Neutrophil (primary cell): ENCODE measurements at regions not wholly inside any gene's neighbourhood (a gene's known extent, or its start where the extent isn't known, plus 50 kb on each side); places are given as distances from the start of the nearest gene placed in this dataset.

Experiments used
- H3K27ac ChIP-seq: fragments of 200-600 bp; sonication (generic); 2 replicates; pipeline ENCODE4 v1.5.1; 2016; ENCODE audit warnings: mild to moderate bottlenecking, moderate library complexity
- H3K27me3 ChIP-seq: fragments of 200-600 bp; sonication (generic); 2 replicates; pipeline ENCODE4 v1.6.0; 2016; ENCODE audit warnings: mild to moderate bottlenecking
- H3K36me3 ChIP-seq: fragments of 200-600 bp; sonication (generic); 2 replicates; pipeline ENCODE4 v1.5.1; 2017
- H3K4me1 ChIP-seq, 2 experiments: fragments of 200-600 bp in 1 of 2; sonication (generic) in 1 of 2; 1 replicate in 1 of 2; 2 replicates in 1 of 2; pipeline versions ENCODE4 v1.5.1 to v1.6.1; 2013 to 2016; ENCODE audit warnings: low read depth in 1 of 2, low read length in 1 of 2, mild to moderate bottlenecking in 1 of 2, moderate library complexity in 1 of 2; ENCODE audit not compliant: control insufficient read depth in 1 of 2, insufficient read depth in 1 of 2
- H3K4me3 ChIP-seq, 2 experiments: fragments of 200-600 bp in 1 of 2; sonication (generic) in 1 of 2; 1 replicate in 1 of 2; 2 replicates in 1 of 2; pipeline ENCODE4 v1.5.1; 2013 to 2016; ENCODE audit warnings: low read depth in 1 of 2, low read length in 1 of 2, mild to moderate bottlenecking in 1 of 2, moderate library complexity in 1 of 2
- H3K9me3 ChIP-seq: fragments of 200-600 bp; sonication (generic); 2 replicates; pipeline ENCODE4 v1.5.1; 2016
- CTCF ChIP-seq: fragments of 200-600 bp; sonication (generic); IDR thresholded peaks from 2 replicates; pipeline ENCODE4 v1.5.1; 2016; ENCODE audit warnings: antibody characterized with exemption

- Histone ChIP-seq H3K27me3 (no peaks in the 10 kb centered on the region), H3K36me3 (no peaks in the 10 kb centered on the region), H3K27ac (no peak overlapping the region), H3K4me1 (no peaks in the 10 kb centered on the region), H3K4me3 (no peak overlapping the region), H3K9me3 (no peaks in the 10 kb centered on the region)
- no peak for TF ChIP-seq CTCF
These were observed 1168.3 kb upstream of the WWC1 start for GRCh38 chr5:167123126-167123525.

- H3K4me3 ChIP-seq: no peak overlapping the region
- no peaks in the 10 kb centered on the region for H3K4me1 ChIP-seq
- no peaks in the 10 kb centered on the region for H3K36me3 ChIP-seq
- H3K27me3 ChIP-seq: no peaks in the 10 kb centered on the region
- no peak for TF ChIP-seq CTCF
- H3K9me3 ChIP-seq: no peaks in the 10 kb centered on the region
- H3K27ac ChIP-seq: no peak overlapping the region
These were observed 1162.9 kb upstream of the WWC1 start for GRCh38 chr5:167128581-167128980.

- Histone ChIP-seq H3K36me3 (no peaks in the 10 kb centered on the region), H3K9me3 (no peaks in the 10 kb centered on the region), H3K4me3 (no peak overlapping the region), H3K27ac (no peak overlapping the region), H3K27me3 (no peaks in the 10 kb centered on the region), H3K4me1 (no peaks in the 10 kb centered on the region)
- no peak for TF ChIP-seq CTCF
These were observed 1150.7 kb upstream of the WWC1 start for GRCh38 chr5:167140548-167141291.

GRCh38 chr5:167143716-167144115 is 1147.7 kb upstream of the WWC1 start:
- Histone ChIP-seq H3K4me3 (no peak overlapping the region), H3K27ac (no peak overlapping the region)
- TF ChIP-seq CTCF: no peak

GRCh38 chr5:167145841-167146240 is 1145.6 kb upstream of the WWC1 start:
- Histone ChIP-seq H3K27ac (no peak overlapping the region), H3K4me3 (no peak overlapping the region), H3K9me3 (no peaks in the 10 kb centered on the region), H3K27me3 (no peaks in the 10 kb centered on the region), H3K4me1 (no peaks in the 10 kb centered on the region), H3K36me3 (no peaks in the 10 kb centered on the region)
- no peak for TF ChIP-seq CTCF

More at GRCh38 chr5:167143716-167144115, 1147.7 kb upstream of the WWC1 start:
- Histone ChIP-seq H3K9me3 (no peaks in the 10 kb centered on the region), H3K4me1 (no peaks in the 10 kb centered on the region), H3K27me3 (no peaks in the 10 kb centered on the region), H3K36me3 (no peaks in the 10 kb centered on the region)
